ENCODE measurements at regions not wholly inside any gene's neighbourhood (a gene's known extent, or its start where the extent isn't known, plus 50 kb on each side); places are given as distances from the start of the nearest gene placed in this dataset.

- no peaks in the 10 kb centered on the region for H3K36me3 ChIP-seq (ENCODE audit: control insufficient read depth, insufficient read depth, low read length)
- H3K27me3 ChIP-seq (ENCODE audit: control insufficient read depth, insufficient read depth, low read length, poor library complexity, severe bottlenecking), result peaks cover under 1% of the 10 kb centered on the region
- Mint-ChIP-seq H3K4me1 (peaks cover under 1% of the 10 kb centered on the region), H3K27me3 (ENCODE audit: insufficient read depth) (peaks cover 1% of the 10 kb centered on the region), H3K27ac (no peak overlapping the region), H3K9me3 (no peaks in the 10 kb centered on the region), H3K4me3 (no peak overlapping the region), H3K36me3 (ENCODE audit: low read depth) (no peaks in the 10 kb centered on the region)
- no peak overlapping the region for H3K27ac ChIP-seq (ENCODE audit: low read depth, low read length)
- no peak overlapping the region for H3K4me3 ChIP-seq (ENCODE audit: low read length)
- H3K9ac ChIP-seq (ENCODE audit: extremely low read depth, low read length, poor library complexity, severe bottlenecking), result no peak overlapping the region
- 91% methylated on average over 2 of the region's 2 CpGs; no CpG with 5 or more reads in 1 of the 2 experiments for WGBS, 2 experiments (ENCODE audit: insufficient coverage in 1 of 2, insufficient read length in 1 of 2)
- no peak for TF ChIP-seq CTCF (conservative IDR thresholded peaks at IDR 0.05)
- H3K4me1 ChIP-seq (ENCODE audit: control insufficient read depth, insufficient read depth, low read length), result no peaks in the 10 kb centered on the region
- DNase-seq, result no peak
- H3K9me3 ChIP-seq (ENCODE audit: control insufficient read depth, low read length), result no peaks in the 10 kb centered on the region
Measured at GRCh38 chr11:109508943-109509342, 87.0 kb downstream of the C11orf87 start.

- no peak for TF ChIP-seq CTCF (conservative IDR thresholded peaks at IDR 0.05)
- H3K9me3 ChIP-seq (ENCODE audit: control insufficient read depth, low read length), result no peaks in the 10 kb centered on the region
- no peak overlapping the region for H3K4me3 Mint-ChIP-seq
- H3K4me1 ChIP-seq (ENCODE audit: control insufficient read depth, insufficient read depth, low read length), result no peaks in the 10 kb centered on the region
- WGBS, 2 experiments (ENCODE audit: insufficient coverage in 1 of 2, insufficient read length in 1 of 2), result 83 to 100% methylated on average over 1 of the region's 1 CpG
- H3K27ac Mint-ChIP-seq, result no peak overlapping the region
- H3K4me1 Mint-ChIP-seq, result peaks cover 2% of the 10 kb centered on the region
- no peaks in the 10 kb centered on the region for H3K36me3 ChIP-seq (ENCODE audit: control insufficient read depth, insufficient read depth, low read length)
- H3K4me3 ChIP-seq (ENCODE audit: low read length), result no peak overlapping the region
- H3K27ac ChIP-seq (ENCODE audit: low read depth, low read length), result no peak overlapping the region
- H3K36me3 Mint-ChIP-seq (ENCODE audit: low read depth), result no peaks in the 10 kb centered on the region
- no peaks in the 10 kb centered on the region for H3K9me3 Mint-ChIP-seq
- H3K9ac ChIP-seq (ENCODE audit: extremely low read depth, low read length, poor library complexity, severe bottlenecking), result no peak overlapping the region
- DNase-seq, result no peak
- peaks cover 7% of the 10 kb centered on the region for H3K27me3 ChIP-seq (ENCODE audit: control insufficient read depth, insufficient read depth, low read length, poor library complexity, severe bottlenecking)
- peaks cover 2% of the 10 kb centered on the region for H3K27me3 Mint-ChIP-seq (ENCODE audit: insufficient read depth)
Measured at GRCh38 chr11:109510316-109510715, 88.3 kb downstream of the C11orf87 start.

DNA sequence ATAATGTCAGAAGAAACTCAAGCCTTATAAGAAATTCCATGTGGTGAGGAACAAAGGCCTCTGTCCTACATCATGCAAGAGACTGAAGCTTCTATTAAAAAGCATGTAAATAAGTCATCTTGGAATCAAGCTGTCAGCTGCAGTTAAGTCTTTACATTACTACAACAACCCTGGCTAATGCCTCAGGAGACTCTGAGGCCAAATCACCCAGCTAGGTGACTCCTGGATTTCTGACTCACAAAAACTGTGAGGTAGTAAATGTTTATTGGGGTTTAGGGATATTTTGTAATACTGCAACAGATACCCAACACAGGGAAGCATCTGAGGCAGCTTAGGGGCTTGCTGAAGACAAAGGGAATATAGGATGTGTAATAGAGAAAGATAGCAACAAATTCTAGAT is 89.6 kb downstream of the C11orf87 start:
- Mint-ChIP-seq H3K4me1 (peaks cover 2% of the 10 kb centered on the region), H3K4me3 (no peak overlapping the region), H3K9me3 (no peaks in the 10 kb centered on the region), H3K27me3 (ENCODE audit: insufficient read depth) (peaks cover 2% of the 10 kb centered on the region), H3K36me3 (ENCODE audit: low read depth) (no peaks in the 10 kb centered on the region), H3K27ac (no peak overlapping the region)
- H3K27me3 ChIP-seq (ENCODE audit: control insufficient read depth, insufficient read depth, low read length, poor library complexity, severe bottlenecking), result peaks cover 11% of the 10 kb centered on the region
- no peak for TF ChIP-seq CTCF (conservative IDR thresholded peaks at IDR 0.05)
- H3K9ac ChIP-seq (ENCODE audit: extremely low read depth, low read length, poor library complexity, severe bottlenecking), result no peak overlapping the region
- no peak overlapping the region for H3K27ac ChIP-seq (ENCODE audit: low read depth, low read length)
- H3K4me3 ChIP-seq (ENCODE audit: low read length), result no peak overlapping the region
- no peaks in the 10 kb centered on the region for H3K36me3 ChIP-seq (ENCODE audit: control insufficient read depth, insufficient read depth, low read length)
- H3K4me1 ChIP-seq (ENCODE audit: control insufficient read depth, insufficient read depth, low read length), result no peaks in the 10 kb centered on the region
- H3K9me3 ChIP-seq (ENCODE audit: control insufficient read depth, low read length), result no peaks in the 10 kb centered on the region
- DNase-seq, result no peak
